NT2/D1 (cell line): ENCODE measurements at regions not wholly inside any gene's neighbourhood (a gene's known extent, or its start where the extent isn't known, plus 50 kb on each side); places are given as distances from the start of the nearest gene placed in this dataset.

ENCODE experiments used
- DNase-seq: peaks from one replicate; pipeline ENCODE4 v3.0.0-alpha.2; 2011; ENCODE audit warnings: low read depth, low spot score
- H3K27me3 ChIP-seq: 2 replicates; pipeline ENCODE4 v1.6.0; 2011; ENCODE audit warnings: mild to moderate bottlenecking; ENCODE audit not compliant: insufficient read length, insufficient read depth
- H3K36me3 ChIP-seq: 2 replicates; pipeline ENCODE4 v1.6.1; 2011; ENCODE audit warnings: mild to moderate bottlenecking, low read length, mixed read lengths; ENCODE audit not compliant: insufficient read depth, insufficient read length
- H3K4me1 ChIP-seq: 2 replicates; pipeline ENCODE4 v1.5.1; 2011; ENCODE audit not compliant: insufficient read depth, insufficient read length
- H3K4me3 ChIP-seq: 2 replicates; pipeline ENCODE4 v1.5.1; 2011; ENCODE audit warnings: low read depth; ENCODE audit not compliant: insufficient read length
- H3K9ac ChIP-seq: 2 replicates; pipeline ENCODE4 v1.6.0; 2011; ENCODE audit warnings: low read depth; ENCODE audit not compliant: insufficient read length
- H3K9me3 ChIP-seq: 2 replicates; pipeline ENCODE4 v1.5.1; 2011; ENCODE audit warnings: mild to moderate bottlenecking, low read length; ENCODE audit not compliant: insufficient read depth
- SUZ12 ChIP-seq: IDR thresholded peaks from 2 replicates; pipeline ENCODE4 v1.6.1; 2011; ENCODE audit not compliant: insufficient read length, insufficient read depth; ENCODE audit errors: extremely low read depth
- YY1 ChIP-seq: IDR thresholded peaks from 2 replicates; pipeline ENCODE4 v1.6.1; 2011; ENCODE audit not compliant: insufficient read length, insufficient read depth
- ZNF274 ChIP-seq: IDR thresholded peaks from 2 replicates; pipeline ENCODE4 v1.6.1; 2011; ENCODE audit warnings: mild to moderate bottlenecking, low read depth, low read length

- no peaks in the 10 kb centered on the region for H3K4me1 ChIP-seq
- no peak for TF ChIP-seq YY1
- no peak for TF ChIP-seq ZNF274
- no peak for TF ChIP-seq SUZ12
- no peak for DNase-seq
- H3K4me3 ChIP-seq, result no peak overlapping the region
- no peaks in the 10 kb centered on the region for H3K27me3 ChIP-seq
- H3K36me3 ChIP-seq, result no peaks in the 10 kb centered on the region
- no peak overlapping the region for H3K9ac ChIP-seq
- no peaks in the 10 kb centered on the region for H3K9me3 ChIP-seq
These were observed 463.1 kb downstream of the DMAC1 start for GRCh38 chr9:7336356-7337065.

- Histone ChIP-seq H3K27me3 (no peaks in the 10 kb centered on the region), H3K9ac (no peak overlapping the region), H3K9me3 (no peaks in the 10 kb centered on the region), H3K36me3 (no peaks in the 10 kb centered on the region), H3K4me1 (no peaks in the 10 kb centered on the region), H3K4me3 (no peak overlapping the region)
- no peak for DNase-seq
- TF ChIP-seq ZNF274, result no peak
- TF ChIP-seq SUZ12, result no peak
- no peak for TF ChIP-seq YY1
These were observed 465.9 kb downstream of the DMAC1 start for GRCh38 chr9:7333719-7334118.

GRCh38 chr9:7332780-7333179, 466.8 kb downstream of the DMAC1 start:
- TF ChIP-seq YY1 (no peak), ZNF274 (no peak), SUZ12 (no peak)
- H3K9me3 ChIP-seq, result no peaks in the 10 kb centered on the region

DNA sequence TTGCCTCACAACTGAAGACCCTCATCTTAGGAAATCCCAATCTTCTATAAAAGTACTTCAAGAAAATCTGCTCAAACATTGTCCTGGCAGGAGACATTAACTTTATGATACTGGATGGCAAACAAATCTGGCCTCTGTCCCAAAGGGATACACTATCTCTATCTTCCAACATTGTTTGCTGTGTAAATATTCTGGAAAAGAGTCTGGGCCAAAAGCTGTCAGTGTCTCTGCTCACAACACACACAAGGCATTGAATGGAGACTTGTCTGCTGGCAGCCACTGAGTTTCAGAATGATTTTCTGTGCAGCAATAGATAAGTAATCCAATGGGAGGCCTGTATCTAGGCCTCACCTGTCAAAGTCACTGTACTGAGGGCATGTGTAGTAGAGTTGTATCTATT, 471.1 kb downstream of the DMAC1 start:
- H3K9me3 ChIP-seq, result no peaks in the 10 kb centered on the region
- no peak overlapping the region for H3K4me3 ChIP-seq
- no peaks in the 10 kb centered on the region for H3K36me3 ChIP-seq
- TF ChIP-seq SUZ12 (no peak), ZNF274 (no peak), YY1 (no peak)
- H3K4me1 ChIP-seq, result no peaks in the 10 kb centered on the region
- H3K27me3 ChIP-seq, result no peaks in the 10 kb centered on the region
- no peak for DNase-seq
- no peak overlapping the region for H3K9ac ChIP-seq

More at GRCh38 chr9:7332780-7333179, 466.8 kb downstream of the DMAC1 start:
- Histone ChIP-seq H3K4me1 (no peaks in the 10 kb centered on the region), H3K36me3 (no peaks in the 10 kb centered on the region), H3K9ac (no peak overlapping the region), H3K4me3 (no peak overlapping the region), H3K27me3 (no peaks in the 10 kb centered on the region)
- DNase-seq, result no peak

GRCh38 chr9:7325995-7326394, 473.6 kb downstream of the DMAC1 start:
- H3K36me3 ChIP-seq, result no peaks in the 10 kb centered on the region
- no peaks in the 10 kb centered on the region for H3K9me3 ChIP-seq
- no peak overlapping the region for H3K4me3 ChIP-seq
- DNase-seq, result no peak
- H3K4me1 ChIP-seq, result no peaks in the 10 kb centered on the region
- H3K9ac ChIP-seq, result no peak overlapping the region
- no peaks in the 10 kb centered on the region for H3K27me3 ChIP-seq
- TF ChIP-seq ZNF274 (no peak), SUZ12 (no peak), YY1 (no peak)

GRCh38 chr9:7324152-7324598, 475.4 kb downstream of the DMAC1 start:
- TF ChIP-seq SUZ12, result no peak
- TF ChIP-seq ZNF274, result no peak
- no peak for TF ChIP-seq YY1
- DNase-seq, result no peak
- no peaks in the 10 kb centered on the region for H3K4me1 ChIP-seq
- no peaks in the 10 kb centered on the region for H3K36me3 ChIP-seq
- H3K4me3 ChIP-seq, result no peak overlapping the region
- H3K9me3 ChIP-seq, result no peaks in the 10 kb centered on the region
- no peaks in the 10 kb centered on the region for H3K27me3 ChIP-seq
- no peak overlapping the region for H3K9ac ChIP-seq

GRCh38 chr9:7320841-7321240, 478.7 kb downstream of the DMAC1 start:
- Histone ChIP-seq H3K36me3 (no peaks in the 10 kb centered on the region), H3K9me3 (no peaks in the 10 kb centered on the region), H3K4me1 (no peaks in the 10 kb centered on the region), H3K27me3 (no peaks in the 10 kb centered on the region), H3K4me3 (no peak overlapping the region), H3K9ac (no peak overlapping the region)
- TF ChIP-seq SUZ12 (no peak), ZNF274 (no peak), YY1 (no peak)
- no peak for DNase-seq

GRCh38 chr9:7320139-7320538, 479.4 kb downstream of the DMAC1 start:
- TF ChIP-seq ZNF274 (no peak), SUZ12 (no peak), YY1 (no peak)
- no peaks in the 10 kb centered on the region for H3K27me3 ChIP-seq
- no peaks in the 10 kb centered on the region for H3K36me3 ChIP-seq
- H3K4me3 ChIP-seq, result no peak overlapping the region
- no peak for DNase-seq
- H3K9me3 ChIP-seq, result no peaks in the 10 kb centered on the region
- no peak overlapping the region for H3K9ac ChIP-seq
- H3K4me1 ChIP-seq, result no peaks in the 10 kb centered on the region
